A549 (cell line): ENCODE measurements at regions not wholly inside any gene's neighbourhood (a gene's known extent, or its start where the extent isn't known, plus 50 kb on each side); places are given as distances from the start of the nearest gene placed in this dataset.

ENCODE experiments used
- ATAC-seq, 2 experiments: fragments of 200-7000 bp in 1 of 2; fragments of >200 bp in 1 of 2; cut with Nextera tagmentation in 1 of 2; cut with Tn5 transposase in 1 of 2; 3 replicates each; pipeline versions ENCODE4 v1.8.0 to v1.9.1; 2018 to 2020; ENCODE audit warnings: mild to moderate bottlenecking in 1 of 2, moderate library complexity in 1 of 2
- CTCF ChIA-PET: fragments of 300-600 bp; sonication (Branson Sonifier 250); formaldehyde crosslinking; extraction: SDS; loops from one replicate; lab custom pipeline; 2021; ENCODE audit warnings: antibody characterized with exemption, inconsistent platforms; lab: Yijun Ruan, JAX
- POLR2A ChIA-PET: fragments of 350-600 bp; formaldehyde crosslinking; extraction: SDS; loops from one replicate; lab custom pipeline; 2021; ENCODE audit warnings: antibody characterized with exemption, inconsistent platforms; lab: Yijun Ruan, JAX
- DNase-seq, 2 experiments: peaks; one replicate each; pipeline versions ENCODE4 v3.0.0 to v3.0.0-alpha.2; 2011 to 2016; ENCODE audit warnings: low read depth in 1 of 2, low spot score in 1 of 2
- FAIRE-seq: peaks from 2 replicates; lab custom pipeline; 2011; peaks lifted over from hg19 to GRCh38; lab: Jason Lieb, UNC
- H3K27ac ChIP-seq, 2 experiments: fragments of >200 bp; sonication (Bioruptor Twin); formaldehyde crosslinking; 3 replicates each; pipeline ENCODE4 v1.5.1; 2016 to 2017
- H3K4me1 ChIP-seq: fragments of >200 bp; sonication (Bioruptor Twin); formaldehyde crosslinking; 3 replicates; pipeline ENCODE4 v1.6.1; 2016
- H3K4me2 ChIP-seq: fragments of >200 bp; sonication (Bioruptor Twin); formaldehyde crosslinking; 3 replicates; pipeline ENCODE4 v1.6.1; 2016
- H3K4me3 ChIP-seq: fragments of >200 bp; sonication (Bioruptor Twin); formaldehyde crosslinking; 3 replicates; pipeline ENCODE4 v1.5.1; 2016
- H3K9me3 ChIP-seq: fragments of >200 bp; sonication (Bioruptor Twin); formaldehyde crosslinking; 3 replicates; pipeline ENCODE4 v1.6.1; 2016
- BHLHE40 ChIP-seq: IDR thresholded peaks from 2 replicates; pipeline ENCODE4 v1.6.1; 2012; ENCODE audit warnings: low read depth, low read length, inconsistent platforms
- CBX2 ChIP-seq: fragments of 200-600 bp; sonication (generic); IDR thresholded peaks from 2 replicates; pipeline ENCODE4 v1.6.1; 2016; ENCODE audit warnings: low read depth, mild to moderate bottlenecking, borderline replicate concordance
- CEBPB ChIP-seq, 2 experiments: fragments of >200 bp in 1 of 2; sonication (Bioruptor Twin) in 1 of 2; formaldehyde crosslinking in 1 of 2; IDR thresholded peaks; 2 replicates each; pipeline ENCODE4 v1.6.1; 2012 to 2016
- EHMT2 ChIP-seq: fragments of 200-600 bp; sonication (generic); IDR thresholded peaks from 2 replicates; pipeline ENCODE4 v1.6.1; 2016; ENCODE audit warnings: antibody characterized with exemption, low read depth, mild to moderate bottlenecking, moderate library complexity
- ESRRA ChIP-seq: fragments of 150-350 bp; IDR thresholded peaks from 2 replicates; pipeline ENCODE4 v1.6.1; 2014; ENCODE audit warnings: mild to moderate bottlenecking, low read length, borderline replicate concordance
- FOSB ChIP-seq: fragments of 250-450 bp; sonication (Bioruptor Pico); IDR thresholded peaks from 2 replicates; pipeline ENCODE4 v1.5.0; 2020; ENCODE audit warnings: mild to moderate bottlenecking, moderate library complexity
- FOXS1 ChIP-seq: fragments of 250-450 bp; sonication (Bioruptor Pico); IDR thresholded peaks from 2 replicates; pipeline ENCODE4 v1.5.0; 2020; ENCODE audit warnings: mild to moderate bottlenecking, moderate library complexity
- GATA3 ChIP-seq: IDR thresholded peaks from 2 replicates; pipeline ENCODE4 v1.6.1; 2012; ENCODE audit warnings: borderline replicate concordance
- HDAC2 ChIP-seq: fragments of 200-600 bp; sonication (generic); IDR thresholded peaks from 2 replicates; pipeline ENCODE4 v1.6.1; 2016
- HOXB13 ChIP-seq: fragments of 250-450 bp; sonication (Bioruptor Pico); IDR thresholded peaks from 2 replicates; pipeline ENCODE4 v1.5.0; 2020; ENCODE audit warnings: low read depth, mild to moderate bottlenecking, moderate library complexity
- HOXB5 ChIP-seq: fragments of 250-450 bp; sonication (Bioruptor Pico); IDR thresholded peaks from 2 replicates; pipeline ENCODE4 v1.5.0; 2020; ENCODE audit warnings: mild to moderate bottlenecking, moderate library complexity
- JUN ChIP-seq, 2 experiments: fragments of >200 bp; sonication (Bioruptor Twin); formaldehyde crosslinking; IDR thresholded peaks; 2 replicates in 1 of 2; 3 replicates in 1 of 2; pipeline ENCODE4 v1.6.1; 2016 to 2017
- JUNB ChIP-seq: fragments of >200 bp; sonication (Bioruptor Twin); formaldehyde crosslinking; IDR thresholded peaks from 2 replicates; pipeline ENCODE4 v1.6.1; 2016
- KDM1A ChIP-seq: fragments of 200-600 bp; sonication (generic); IDR thresholded peaks from 2 replicates; pipeline ENCODE4 v1.6.1; 2016; ENCODE audit warnings: low read depth, mild to moderate bottlenecking
- MAZ ChIP-seq: fragments of 150-350 bp; IDR thresholded peaks from 2 replicates; pipeline ENCODE4 v1.6.1; 2014; ENCODE audit warnings: antibody characterized with exemption, low read depth, low read length, borderline replicate concordance
- NPAS2 ChIP-seq: fragments of 250-450 bp; sonication (Bioruptor Pico); IDR thresholded peaks from 2 replicates; pipeline ENCODE4 v1.8.0; 2022; ENCODE audit warnings: mild to moderate bottlenecking, moderate library complexity, borderline replicate concordance
- RCOR1 ChIP-seq: fragments of 150-350 bp; IDR thresholded peaks from 2 replicates; pipeline ENCODE4 v1.6.1; 2014; ENCODE audit warnings: antibody characterized with exemption, low read length, low read depth
- RFX5 ChIP-seq: fragments of 450-650 bp; IDR thresholded peaks from 2 replicates; pipeline ENCODE4 v1.7.1; 2014; ENCODE audit warnings: antibody characterized with exemption, mild to moderate bottlenecking, moderate library complexity
- SMC3 ChIP-seq: fragments of >200 bp; sonication (Bioruptor Twin); formaldehyde crosslinking; IDR thresholded peaks from 3 replicates; pipeline ENCODE4 v1.6.1; 2018; ENCODE audit warnings: inconsistent platforms
- ZC3H11A ChIP-seq: fragments of 450-650 bp; IDR thresholded peaks from 2 replicates; pipeline ENCODE4 v1.6.1; 2014; ENCODE audit warnings: antibody characterized with exemption, mild to moderate bottlenecking
- ZNF302 ChIP-seq: fragments of 250-450 bp; sonication (Bioruptor Pico); IDR thresholded peaks from 2 replicates; pipeline ENCODE4 v1.9.0; 2021; ENCODE audit warnings: inconsistent platforms, mild to moderate bottlenecking, moderate library complexity
- WGBS: methylation state at CpG from one replicate; pipeline ENCODE4 v1.1.6; 2017; ENCODE audit errors: missing lambda C conversion rate; 5-methylcytosine and 5-hydroxymethylcytosine counted together
- TF ChIP-seq, protein P1 (sequence below): IDR thresholded peaks from 2 replicates; pipeline ENCODE4 v1.6.1; 2012
- TF ChIP-seq, protein P2 (sequence below): fragments of >200 bp; sonication (Bioruptor Twin); formaldehyde crosslinking; IDR thresholded peaks from 3 replicates; pipeline ENCODE4 v1.6.1; 2016
- TF ChIP-seq, protein P3 (sequence below): fragments of 200-600 bp; sonication (generic); IDR thresholded peaks from 2 replicates; pipeline ENCODE4 v1.6.1; 2016; ENCODE audit warnings: antibody characterized with exemption, mild to moderate bottlenecking, moderate library complexity
- TF ChIP-seq, protein P4 (sequence below): IDR thresholded peaks from 2 replicates; pipeline ENCODE4 v1.6.1; 2012
- TF ChIP-seq, protein P5 (sequence below): IDR thresholded peaks from 2 replicates; pipeline ENCODE4 v1.6.1; 2012; ENCODE audit warnings: low read depth, borderline replicate concordance
- TF ChIP-seq, protein P6 (sequence below): fragments of 150-350 bp; IDR thresholded peaks from 2 replicates; pipeline ENCODE4 v1.6.1; 2014; ENCODE audit warnings: low read depth, mild to moderate bottlenecking, low read length
- TF ChIP-seq, protein P7 (sequence below): fragments of >200 bp; sonication (Bioruptor Twin); formaldehyde crosslinking; IDR thresholded peaks from 2 replicates; pipeline ENCODE4 v1.6.1; 2016

DNA sequence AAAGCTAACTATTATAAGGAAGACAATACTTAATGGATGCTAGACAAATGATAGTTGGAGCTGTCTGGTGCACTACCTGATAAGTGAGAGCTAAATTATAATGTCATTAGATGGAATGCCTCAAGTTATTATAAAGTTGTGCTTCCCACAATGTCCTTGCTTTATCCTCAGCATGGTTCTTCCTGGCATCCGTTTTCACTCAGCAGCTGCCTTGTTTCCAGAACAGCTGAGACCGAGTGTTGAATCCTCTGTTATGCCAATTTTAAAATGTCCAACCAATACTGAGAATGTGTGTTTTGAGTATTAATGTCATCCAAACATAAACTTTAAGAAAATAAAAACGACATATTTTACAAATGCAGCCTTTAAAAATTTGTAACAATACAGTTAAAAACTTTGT is 286.7 kb upstream of the SOX2 start:
- 3% methylated on average over 3 of the region's 3 CpGs for WGBS
- no peak for TF ChIP-seq HOXB5 (CRISPR knock-in tag)
- TF ChIP-seq, protein P1, sequence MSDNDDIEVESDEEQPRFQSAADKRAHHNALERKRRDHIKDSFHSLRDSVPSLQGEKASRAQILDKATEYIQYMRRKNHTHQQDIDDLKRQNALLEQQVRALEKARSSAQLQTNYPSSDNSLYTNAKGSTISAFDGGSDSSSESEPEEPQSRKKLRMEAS: no peak
- no peak for TF ChIP-seq ESRRA
- no peak for TF ChIP-seq RFX5
- TF ChIP-seq ZC3H11A: no peak
- ATAC-seq (no peak), FAIRE-seq (no peak), DNase-seq (no peak)
- Histone ChIP-seq H3K27ac (no peak overlapping the region), H3K9me3 (no peaks in the 10 kb centered on the region), H3K4me1 (no peaks in the 10 kb centered on the region), H3K4me2 (no peak overlapping the region), H3K4me3 (no peak overlapping the region)
- POLR2A ChIA-PET: no interaction called here
- CTCF ChIA-PET: no interaction called here

DNA sequence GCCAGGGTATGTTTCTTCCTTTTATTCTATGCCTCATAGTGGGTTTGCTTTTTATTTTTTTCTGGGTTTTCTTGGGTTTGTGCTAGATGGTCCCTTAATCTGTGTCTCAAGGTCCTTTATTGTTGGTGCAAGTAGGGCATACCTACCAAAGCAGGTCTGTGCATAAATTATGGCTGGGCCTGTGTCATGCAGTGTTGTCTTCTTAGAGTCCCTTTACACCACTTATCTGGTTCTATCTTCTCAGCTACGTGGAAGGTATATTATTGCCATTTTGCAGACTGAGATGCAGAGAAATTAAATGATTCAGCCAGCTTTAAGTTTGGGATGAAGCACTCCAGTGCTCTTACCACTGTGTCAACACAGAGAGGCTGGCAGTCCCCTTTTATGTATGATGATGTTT is 293.5 kb upstream of the SOX2 start:
- no peak for ATAC-seq
- Histone ChIP-seq H3K4me2 (no peak overlapping the region), H3K27ac (no peak overlapping the region), H3K4me3 (no peak overlapping the region), H3K9me3 (no peaks in the 10 kb centered on the region), H3K4me1 (no peaks in the 10 kb centered on the region)
- 0% methylated on average over 1 of the region's 1 CpG for WGBS
- TF ChIP-seq BHLHE40: no peak
- TF ChIP-seq HDAC2: no peak
- TF ChIP-seq RFX5: no peak
- TF ChIP-seq, protein P2, sequence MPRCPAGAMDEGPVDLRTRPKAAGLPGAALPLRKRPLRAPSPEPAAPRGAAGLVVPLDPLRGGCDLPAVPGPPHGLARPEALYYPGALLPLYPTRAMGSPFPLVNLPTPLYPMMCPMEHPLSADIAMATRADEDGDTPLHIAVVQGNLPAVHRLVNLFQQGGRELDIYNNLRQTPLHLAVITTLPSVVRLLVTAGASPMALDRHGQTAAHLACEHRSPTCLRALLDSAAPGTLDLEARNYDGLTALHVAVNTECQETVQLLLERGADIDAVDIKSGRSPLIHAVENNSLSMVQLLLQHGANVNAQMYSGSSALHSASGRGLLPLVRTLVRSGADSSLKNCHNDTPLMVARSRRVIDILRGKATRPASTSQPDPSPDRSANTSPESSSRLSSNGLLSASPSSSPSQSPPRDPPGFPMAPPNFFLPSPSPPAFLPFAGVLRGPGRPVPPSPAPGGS: no peak
- no peak for TF ChIP-seq HOXB5 (CRISPR knock-in tag)
- no peak for TF ChIP-seq SMC3
- TF ChIP-seq ESRRA: no peak
- no peak for TF ChIP-seq ZC3H11A
- no peak for TF ChIP-seq HOXB13 (CRISPR knock-in tag)
- TF ChIP-seq, protein P3, sequence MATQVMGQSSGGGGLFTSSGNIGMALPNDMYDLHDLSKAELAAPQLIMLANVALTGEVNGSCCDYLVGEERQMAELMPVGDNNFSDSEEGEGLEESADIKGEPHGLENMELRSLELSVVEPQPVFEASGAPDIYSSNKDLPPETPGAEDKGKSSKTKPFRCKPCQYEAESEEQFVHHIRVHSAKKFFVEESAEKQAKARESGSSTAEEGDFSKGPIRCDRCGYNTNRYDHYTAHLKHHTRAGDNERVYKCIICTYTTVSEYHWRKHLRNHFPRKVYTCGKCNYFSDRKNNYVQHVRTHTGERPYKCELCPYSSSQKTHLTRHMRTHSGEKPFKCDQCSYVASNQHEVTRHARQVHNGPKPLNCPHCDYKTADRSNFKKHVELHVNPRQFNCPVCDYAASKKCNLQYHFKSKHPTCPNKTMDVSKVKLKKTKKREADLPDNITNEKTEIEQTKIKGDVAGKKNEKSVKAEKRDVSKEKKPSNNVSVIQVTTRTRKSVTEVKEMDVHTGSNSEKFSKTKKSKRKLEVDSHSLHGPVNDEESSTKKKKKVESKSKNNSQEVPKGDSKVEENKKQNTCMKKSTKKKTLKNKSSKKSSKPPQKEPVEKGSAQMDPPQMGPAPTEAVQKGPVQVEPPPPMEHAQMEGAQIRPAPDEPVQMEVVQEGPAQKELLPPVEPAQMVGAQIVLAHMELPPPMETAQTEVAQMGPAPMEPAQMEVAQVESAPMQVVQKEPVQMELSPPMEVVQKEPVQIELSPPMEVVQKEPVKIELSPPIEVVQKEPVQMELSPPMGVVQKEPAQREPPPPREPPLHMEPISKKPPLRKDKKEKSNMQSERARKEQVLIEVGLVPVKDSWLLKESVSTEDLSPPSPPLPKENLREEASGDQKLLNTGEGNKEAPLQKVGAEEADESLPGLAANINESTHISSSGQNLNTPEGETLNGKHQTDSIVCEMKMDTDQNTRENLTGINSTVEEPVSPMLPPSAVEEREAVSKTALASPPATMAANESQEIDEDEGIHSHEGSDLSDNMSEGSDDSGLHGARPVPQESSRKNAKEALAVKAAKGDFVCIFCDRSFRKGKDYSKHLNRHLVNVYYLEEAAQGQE: no peak
- TF ChIP-seq, protein P4, sequence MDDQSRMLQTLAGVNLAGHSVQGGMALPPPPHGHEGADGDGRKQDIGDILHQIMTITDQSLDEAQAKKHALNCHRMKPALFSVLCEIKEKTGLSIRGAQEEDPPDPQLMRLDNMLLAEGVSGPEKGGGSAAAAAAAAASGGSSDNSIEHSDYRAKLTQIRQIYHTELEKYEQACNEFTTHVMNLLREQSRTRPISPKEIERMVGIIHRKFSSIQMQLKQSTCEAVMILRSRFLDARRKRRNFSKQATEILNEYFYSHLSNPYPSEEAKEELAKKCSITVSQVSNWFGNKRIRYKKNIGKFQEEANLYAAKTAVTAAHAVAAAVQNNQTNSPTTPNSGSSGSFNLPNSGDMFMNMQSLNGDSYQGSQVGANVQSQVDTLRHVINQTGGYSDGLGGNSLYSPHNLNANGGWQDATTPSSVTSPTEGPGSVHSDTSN: no peak
- no peak for TF ChIP-seq MAZ
- TF ChIP-seq, protein P5, sequence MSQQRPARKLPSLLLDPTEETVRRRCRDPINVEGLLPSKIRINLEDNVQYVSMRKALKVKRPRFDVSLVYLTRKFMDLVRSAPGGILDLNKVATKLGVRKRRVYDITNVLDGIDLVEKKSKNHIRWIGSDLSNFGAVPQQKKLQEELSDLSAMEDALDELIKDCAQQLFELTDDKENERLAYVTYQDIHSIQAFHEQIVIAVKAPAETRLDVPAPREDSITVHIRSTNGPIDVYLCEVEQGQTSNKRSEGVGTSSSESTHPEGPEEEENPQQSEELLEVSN: no peak
- TF ChIP-seq CEBPB (IDR thresholded peaks at IDR 0.05): no peak
- no peak for TF ChIP-seq JUN (IDR thresholded peaks at IDR 0.05)
- no peak for TF ChIP-seq GATA3
- no peak for FAIRE-seq
- POLR2A ChIA-PET: no interaction called here
- DNase-seq: no peak
- CTCF ChIA-PET: no interaction called here

DNA sequence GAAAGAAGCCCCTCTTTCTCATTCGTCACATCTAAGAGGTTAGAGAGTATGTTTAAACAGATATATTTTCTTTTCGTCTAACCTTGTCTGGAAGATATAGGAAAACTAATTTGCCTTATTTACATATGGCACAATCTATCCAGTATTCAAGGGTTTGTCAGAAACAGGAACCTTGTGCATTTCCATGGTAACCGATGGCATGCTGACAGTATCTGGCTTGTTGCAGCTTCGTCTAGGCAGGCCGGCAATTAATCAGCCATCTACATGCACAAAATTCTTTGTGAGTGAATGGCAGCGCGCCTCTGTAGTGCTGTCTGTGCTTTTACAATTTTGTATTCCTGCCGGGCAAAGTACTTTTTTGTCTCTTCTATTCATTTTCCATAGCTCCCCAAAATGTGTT is 294.0 kb upstream of the SOX2 start:
- DNase-seq: no peak
- no peak for TF ChIP-seq FOSB
- TF ChIP-seq FOXS1: no peak
- TF ChIP-seq ZC3H11A: no peak
- TF ChIP-seq, protein P6, sequence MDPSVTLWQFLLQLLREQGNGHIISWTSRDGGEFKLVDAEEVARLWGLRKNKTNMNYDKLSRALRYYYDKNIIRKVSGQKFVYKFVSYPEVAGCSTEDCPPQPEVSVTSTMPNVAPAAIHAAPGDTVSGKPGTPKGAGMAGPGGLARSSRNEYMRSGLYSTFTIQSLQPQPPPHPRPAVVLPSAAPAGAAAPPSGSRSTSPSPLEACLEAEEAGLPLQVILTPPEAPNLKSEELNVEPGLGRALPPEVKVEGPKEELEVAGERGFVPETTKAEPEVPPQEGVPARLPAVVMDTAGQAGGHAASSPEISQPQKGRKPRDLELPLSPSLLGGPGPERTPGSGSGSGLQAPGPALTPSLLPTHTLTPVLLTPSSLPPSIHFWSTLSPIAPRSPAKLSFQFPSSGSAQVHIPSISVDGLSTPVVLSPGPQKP: no peak
- TF ChIP-seq MAZ: no peak
- TF ChIP-seq BHLHE40: no peak
- no peak for TF ChIP-seq ZNF302 (CRISPR knock-in tag)
- no peak for TF ChIP-seq EHMT2
- TF ChIP-seq KDM1A: no peak
- TF ChIP-seq ESRRA: no peak
- no peak for TF ChIP-seq CBX2
- TF ChIP-seq RCOR1: no peak
- no peak for TF ChIP-seq JUNB
- TF ChIP-seq, protein P7, sequence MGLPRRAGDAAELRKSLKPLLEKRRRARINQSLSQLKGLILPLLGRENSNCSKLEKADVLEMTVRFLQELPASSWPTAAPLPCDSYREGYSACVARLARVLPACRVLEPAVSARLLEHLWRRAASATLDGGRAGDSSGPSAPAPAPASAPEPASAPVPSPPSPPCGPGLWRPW: no peak
- TF ChIP-seq RFX5: no peak
- no peak for TF ChIP-seq NPAS2 (CRISPR knock-in tag)

More for the DNA sequence above, 294.0 kb upstream of the SOX2 start:
- Histone ChIP-seq H3K4me2 (no peak overlapping the region), H3K4me3 (no peak overlapping the region), H3K9me3 (no peaks in the 10 kb centered on the region), H3K27ac (no peak overlapping the region), H3K4me1 (no peaks in the 10 kb centered on the region)
- POLR2A ChIA-PET: no interaction called here
- WGBS: 52% methylated on average over 8 of the region's 8 CpGs
- no peak for FAIRE-seq
- no peak for ATAC-seq
- CTCF ChIA-PET: no interaction called here
